Mucosa of descending colon (tissue), 3 donors: ENCODE measurements at regions not wholly inside any gene's neighbourhood (a gene's known extent, or its start where the extent isn't known, plus 50 kb on each side); places are given as distances from the start of the nearest gene placed in this dataset.

Source experiments
- ATAC-seq: fragments of 200-7000 bp; cut with Tn5 transposase; one replicate; pipeline ENCODE4 v1.9.1; 2020; ENCODE audit warnings: mild to moderate bottlenecking, moderate library complexity
- DNase-seq, 3 donors: peaks; one replicate each; pipeline ENCODE4 v3.0.0-alpha.2; 2020
- H3K36me3 ChIP-seq: fragments of 200-600 bp; one replicate; pipeline ENCODE4 v1.8.0; 2021; ENCODE audit warnings: low read depth, mild to moderate bottlenecking
- H3K4me1 ChIP-seq: fragments of 200-600 bp; one replicate; pipeline ENCODE4 v1.8.0; 2021; ENCODE audit warnings: low read depth, mild to moderate bottlenecking
- H3K4me3 ChIP-seq: fragments of 200-600 bp; one replicate; pipeline ENCODE4 v1.8.0; 2021; ENCODE audit warnings: mild to moderate bottlenecking
- H3K9me3 ChIP-seq: fragments of 200-600 bp; one replicate; pipeline ENCODE4 v1.8.0; 2021; ENCODE audit warnings: mild to moderate bottlenecking
- CTCF ChIP-seq: fragments of 200-600 bp; IDR thresholded peaks from one replicate; pipeline ENCODE4 v1.8.0; 2022; ENCODE audit warnings: antibody characterized with exemption, mild to moderate bottlenecking
- intact Hi-C, 2 donors: fragments of 100-400 bp; cut with DNase I in 1 of 2; cut with micrococcal nuclease in 1 of 2; formaldehyde crosslinking; loops; one replicate each; pipeline versions ENCODE4 v1.11.0 to v1.11.1; 2022; cut with DNase I, micrococcal nuclease
- donor health status: DM: no; HTN: no; CAD: no; lungs with moderate emphysema.
- donor health status: DM: no; HTN: no; CAD: no.
- donor health status: DM: no; HTN: yes; CAD: no.

GRCh38 chr3:34292605-34293300, 494.3 kb downstream of the PDCD6IP start:
- ATAC-seq (no peak), DNase-seq (no peak)
- Histone ChIP-seq H3K4me3 (no peak overlapping the region), H3K36me3 (no peaks in the 10 kb centered on the region), H3K4me1 (no peaks in the 10 kb centered on the region), H3K9me3 (no peaks in the 10 kb centered on the region)
- intact Hi-C loops: no loop called here
- TF ChIP-seq CTCF: no peak

- no peaks in the 10 kb centered on the region for H3K9me3 ChIP-seq
- H3K4me1 ChIP-seq: no peaks in the 10 kb centered on the region
- no peaks in the 10 kb centered on the region for H3K36me3 ChIP-seq
- no peak for TF ChIP-seq CTCF
- ATAC-seq (no peak), DNase-seq (no peak)
- no peak overlapping the region for H3K4me3 ChIP-seq
- intact Hi-C loops: no loop called here
These were observed 495.8 kb downstream of the PDCD6IP start for GRCh38 chr3:34294240-34294639.

- Histone ChIP-seq H3K9me3 (no peaks in the 10 kb centered on the region), H3K36me3 (no peaks in the 10 kb centered on the region), H3K4me3 (no peak overlapping the region), H3K4me1 (no peaks in the 10 kb centered on the region)
- no peak for TF ChIP-seq CTCF
- no peak for DNase-seq
- ATAC-seq: no peak
- intact Hi-C loops: no loop called here
These were observed 498.4 kb downstream of the PDCD6IP start for GRCh38 chr3:34296796-34297195.

GRCh38 chr3:34298653-34299052, 500.2 kb downstream of the PDCD6IP start:
- ATAC-seq: peak; percentile 54
- DNase-seq: no peak
- no peak for TF ChIP-seq CTCF
- H3K9me3 ChIP-seq: no peaks in the 10 kb centered on the region
- no peak overlapping the region for H3K4me3 ChIP-seq
- no peaks in the 10 kb centered on the region for H3K4me1 ChIP-seq
- H3K36me3 ChIP-seq: no peaks in the 10 kb centered on the region
- intact Hi-C loops: no loop called here

- no peak for ATAC-seq
- TF ChIP-seq CTCF: no peak
- Histone ChIP-seq H3K9me3 (no peaks in the 10 kb centered on the region), H3K36me3 (no peaks in the 10 kb centered on the region), H3K4me3 (no peak overlapping the region), H3K4me1 (no peaks in the 10 kb centered on the region)
- intact Hi-C loops: no loop called here
- DNase-seq: no peak
These were observed 502.2 kb downstream of the PDCD6IP start for GRCh38 chr3:34300621-34301020.

GRCh38 chr3:34301313-34301712, 502.9 kb downstream of the PDCD6IP start:
- ATAC-seq (no peak), DNase-seq (no peak)
- intact Hi-C loops: no loop called here
- Histone ChIP-seq H3K4me1 (no peaks in the 10 kb centered on the region), H3K4me3 (no peak overlapping the region), H3K9me3 (no peaks in the 10 kb centered on the region), H3K36me3 (no peaks in the 10 kb centered on the region)
- no peak for TF ChIP-seq CTCF
